Panc1 (cell line): ENCODE measurements at regions not wholly inside any gene's neighbourhood (a gene's known extent, or its start where the extent isn't known, plus 50 kb on each side); places are given as distances from the start of the nearest gene placed in this dataset.

Source experiments
- CTCF ChIP-seq: fragments of 450-650 bp; IDR thresholded peaks from 2 replicates; pipeline ENCODE4 v1.5.1; 2017; ENCODE audit warnings: mild to moderate bottlenecking
- POLR2AphosphoS5 ChIP-seq: IDR thresholded peaks from 2 replicates; pipeline ENCODE4 v1.6.1; 2012; ENCODE audit warnings: mild to moderate bottlenecking, low read depth, low read length, moderate library complexity
- REST ChIP-seq, 2 experiments: IDR thresholded peaks; 2 replicates each; pipeline ENCODE4 v1.6.1; 2011 to 2012; ENCODE audit warnings: low read depth in 2 of 2, control low read depth in 1 of 2, low read length in 1 of 2, mild to moderate bottlenecking in 1 of 2, moderate library complexity in 1 of 2; ENCODE audit not compliant: insufficient read depth in 1 of 2

DNA sequence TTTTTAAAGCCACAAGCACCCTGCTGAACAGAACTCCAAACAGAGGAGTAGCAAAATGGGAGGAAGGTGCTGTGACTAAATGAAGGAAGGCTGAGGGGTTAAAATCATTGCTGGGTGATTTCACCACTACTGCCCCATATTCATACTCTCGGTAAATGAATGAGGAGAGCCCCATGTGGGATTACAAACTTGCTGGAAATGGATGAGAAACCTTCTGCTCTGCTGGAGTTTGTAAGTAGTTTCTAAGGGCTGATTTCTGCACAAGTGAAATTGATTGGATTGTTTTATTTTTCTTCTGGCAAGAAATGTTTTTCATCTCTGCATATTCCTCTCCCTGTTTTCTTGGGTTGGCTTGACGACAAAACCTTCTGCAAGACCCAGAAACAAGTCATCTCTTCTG, 533.5 kb upstream of the MMS22L start:
- TF ChIP-seq CTCF (no peak), POLR2AphosphoS5 (no peak), REST (IDR thresholded peaks at IDR 0.05; ENCODE audit: insufficient read depth in 1 of 2, low read depth in 2 of 2, low read length in 1 of 2) (no peak)
